ENCODE measurements at regions not wholly inside any gene's neighbourhood (a gene's known extent, or its start where the extent isn't known, plus 50 kb on each side); places are given as distances from the start of the nearest gene placed in this dataset.

- BruUV-seq (replicated peaks): no TSS peak
- SMC1A ChIA-PET (ENCODE audit: uncharacterized antibody, unreplicated experiment): interaction anchor here (1.5 kb wide), 1 partner anchor 8 kb away, joined by 4 read pairs; no protein-coding TSS in a partner anchor
- no peaks in the 10 kb centered on the region for H3K36me3 ChIP-seq (ENCODE audit: control insufficient read depth in 2 of 2, insufficient read depth in 2 of 2, low read length in 1 of 2)
- in situ Hi-C loops (cut with MboI) (no loop called here), intact Hi-C loops (cut with micrococcal nuclease; ENCODE audit: unreplicated experiment) (no loop called here)
- POLR2A ChIA-PET: no interaction called here
- H3K79me2 ChIP-seq (ENCODE audit: control insufficient read depth, insufficient read depth, low read length): no peaks in the 10 kb centered on the region
- peaks cover 5% of the 10 kb centered on the region for H3K4me1 ChIP-seq (ENCODE audit: control insufficient read depth, insufficient read depth, low read length)
- no peak overlapping the region for H3K4me2 ChIP-seq (ENCODE audit: control insufficient read depth, insufficient read depth)
- WGBS (ENCODE audit: insufficient coverage, insufficient replicate concordance, low lambda C conversion rate, missing lambda C conversion rate): 2% methylated on average over 6 of the region's 6 CpGs
- DNase-seq (ENCODE audit: low read depth, low spot score) (no peak), ATAC-seq (no peak), FAIRE-seq (no peak)
- CTCF ChIA-PET: no interaction called here
- H3K9ac ChIP-seq (ENCODE audit: control insufficient read depth, insufficient read depth, low read length): no peak overlapping the region
- H4K20me1 ChIP-seq (ENCODE audit: control insufficient read depth, insufficient read depth): no peaks in the 10 kb centered on the region
- H3K4me3 ChIP-seq: no peak overlapping the region
- RAD21 ChIA-PET (ENCODE audit: unreplicated experiment): no interaction called here
- no peak overlapping the region for H3K27ac ChIP-seq (ENCODE audit: control insufficient read depth, insufficient read depth)
- no peaks in the 10 kb centered on the region; the same call in 2 of the 3 replicates for H3K9me3 ChIP-seq (replicated peaks; ENCODE audit: control insufficient read depth, insufficient read depth, low read length)
- no peak overlapping the region for H2AFZ ChIP-seq (ENCODE audit: control insufficient read depth, low read depth, low read length)
- no peaks in the 10 kb centered on the region for H3K27me3 ChIP-seq (replicated peaks in 1 of 2; ENCODE audit: control insufficient read depth in 2 of 2, insufficient read depth in 2 of 2, low read length in 1 of 2)
- TF ChIP-seq ZNF592 (IDR thresholded peaks at IDR 0.05) (no peak), CUX1 (IDR thresholded peaks at IDR 0.05; ENCODE audit: insufficient replicate concordance, low read depth, low read length) (no peak), CBX5 (IDR thresholded peaks at IDR 0.05; ENCODE audit: low read depth) (no peak), E4F1 (IDR thresholded peaks at IDR 0.05; ENCODE audit: borderline replicate concordance, partially characterized antibody) (no peak), SREBF1 (IDR thresholded peaks at IDR 0.05; ENCODE audit: low read length) (no peak), SIN3A (IDR thresholded peaks at IDR 0.05; ENCODE audit: low read depth, low read length) (no peak), E2F8 (IDR thresholded peaks at IDR 0.05; ENCODE audit: low read depth, partially characterized antibody) (no peak)
Observed at GRCh38 chr6:44039191-44039719, 88.0 kb downstream of the MRPL14 start.
